ENCODE measurements at regions not wholly inside any gene's neighbourhood (a gene's known extent, or its start where the extent isn't known, plus 50 kb on each side); places are given as distances from the start of the nearest gene placed in this dataset.

- Mint-ChIP-seq H3K27ac (ENCODE audit: unreplicated experiment) (no peak overlapping the region), H3K4me1 (ENCODE audit: unreplicated experiment) (peaks cover 2% of the 10 kb centered on the region), H3K36me3 (ENCODE audit: low read depth, unreplicated experiment) (no peaks in the 10 kb centered on the region), H3K4me3 (ENCODE audit: unreplicated experiment) (no peak overlapping the region), H3K9me3 (ENCODE audit: unreplicated experiment) (no peaks in the 10 kb centered on the region), H3K27me3 (ENCODE audit: unreplicated experiment) (peaks cover 2% of the 10 kb centered on the region)
- no peak for TF ChIP-seq CTCF (IDR thresholded peaks at IDR 0.05; ENCODE audit: unreplicated experiment)
- no peak for DNase-seq (ENCODE audit: low spot score)
Measured at GRCh38 chr9:2255128-2255527, 240.0 kb downstream of the SMARCA2 start.

DNA sequence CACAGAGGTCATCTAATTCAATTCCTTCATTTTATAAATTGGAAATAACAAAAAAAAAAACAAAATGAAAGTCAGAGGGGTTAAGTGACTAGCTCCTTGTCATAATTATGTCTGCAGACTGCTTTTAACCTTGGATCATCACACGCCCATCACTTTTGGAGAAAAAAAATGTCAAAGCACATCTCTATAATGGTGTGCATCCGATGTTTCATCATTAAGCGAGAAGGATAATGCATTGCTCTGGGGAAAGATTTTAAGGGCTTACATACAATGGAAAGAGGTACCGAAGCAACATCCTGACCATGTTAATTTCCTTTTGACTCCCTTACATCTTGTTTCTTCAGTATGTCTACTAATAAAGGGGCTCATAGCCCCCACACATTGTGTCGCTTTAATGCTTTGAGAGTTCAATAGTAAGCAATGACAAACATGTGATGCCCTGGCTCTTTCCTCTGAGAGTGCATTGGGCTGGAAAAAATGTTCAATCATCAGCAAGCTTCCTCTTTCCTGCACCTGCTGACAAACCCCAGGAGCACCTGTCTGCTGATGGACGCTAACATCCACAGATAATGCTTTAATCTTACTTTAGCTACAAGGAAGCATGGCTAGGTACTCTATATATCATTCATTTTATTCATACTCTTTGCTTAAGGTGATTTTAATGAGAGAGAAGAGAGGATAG, 242.2 kb downstream of the SMARCA2 start:
- H3K27me3 Mint-ChIP-seq (ENCODE audit: unreplicated experiment): peaks cover 2% of the 10 kb centered on the region
- TF ChIP-seq CTCF (IDR thresholded peaks at IDR 0.05; ENCODE audit: unreplicated experiment): no peak
- no peak overlapping the region for H3K27ac Mint-ChIP-seq (ENCODE audit: unreplicated experiment)
- H3K36me3 Mint-ChIP-seq (ENCODE audit: low read depth, unreplicated experiment): no peaks in the 10 kb centered on the region
- DNase-seq (ENCODE audit: low spot score): no peak
- H3K9me3 Mint-ChIP-seq (ENCODE audit: unreplicated experiment): no peaks in the 10 kb centered on the region
- peaks cover 2% of the 10 kb centered on the region for H3K4me1 Mint-ChIP-seq (ENCODE audit: unreplicated experiment)
- no peak overlapping the region for H3K4me3 Mint-ChIP-seq (ENCODE audit: unreplicated experiment)

GRCh38 chr9:2260417-2261306, 245.5 kb downstream of the SMARCA2 start:
- no peak overlapping the region for H3K4me3 Mint-ChIP-seq (ENCODE audit: unreplicated experiment)
- no peak overlapping the region for H3K27ac Mint-ChIP-seq (ENCODE audit: unreplicated experiment)
- no peaks in the 10 kb centered on the region for H3K36me3 Mint-ChIP-seq (ENCODE audit: low read depth, unreplicated experiment)
- no peak for TF ChIP-seq CTCF (IDR thresholded peaks at IDR 0.05; ENCODE audit: unreplicated experiment)
- H3K4me1 Mint-ChIP-seq (ENCODE audit: unreplicated experiment): peaks cover 2% of the 10 kb centered on the region
- H3K9me3 Mint-ChIP-seq (ENCODE audit: unreplicated experiment): no peaks in the 10 kb centered on the region
- H3K27me3 Mint-ChIP-seq (ENCODE audit: unreplicated experiment): no peaks in the 10 kb centered on the region
- no peak for DNase-seq (ENCODE audit: low spot score)

DNA sequence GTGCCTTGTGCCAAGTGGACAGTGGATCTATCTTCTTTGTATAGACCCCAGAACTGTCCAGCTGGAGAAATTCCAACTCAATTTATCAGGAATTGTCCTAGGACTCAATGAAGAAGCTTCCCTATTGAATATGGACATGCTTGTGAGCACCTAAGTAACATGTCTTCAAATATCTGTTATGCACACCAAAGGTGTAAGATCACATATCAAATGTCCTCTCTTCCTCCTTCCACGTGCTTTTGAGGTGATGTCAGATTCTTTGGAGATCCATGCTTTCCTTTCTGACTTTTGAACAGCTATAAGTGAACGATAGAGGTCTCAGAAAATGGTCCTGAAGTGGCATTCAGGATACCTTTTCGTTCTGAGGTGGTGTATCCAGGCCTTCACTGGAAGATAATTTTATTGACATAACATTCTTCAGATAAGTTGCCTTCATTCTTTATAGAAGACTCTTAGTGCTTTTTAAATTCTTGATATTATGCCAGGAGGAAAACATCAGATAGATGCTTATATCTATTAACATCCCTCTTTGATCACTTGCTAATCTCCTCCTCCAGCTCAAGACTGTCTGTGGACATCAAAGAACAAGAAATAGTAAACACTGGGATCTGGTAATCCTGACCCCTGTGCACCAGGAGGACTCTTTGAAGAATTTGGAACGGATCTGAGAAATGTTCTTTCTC, 246.4 kb downstream of the SMARCA2 start:
- H3K27me3 Mint-ChIP-seq (ENCODE audit: unreplicated experiment): peaks cover 3% of the 10 kb centered on the region
- no peaks in the 10 kb centered on the region for H3K4me1 Mint-ChIP-seq (ENCODE audit: unreplicated experiment)
- no peak for DNase-seq (ENCODE audit: low spot score)
- no peak overlapping the region for H3K4me3 Mint-ChIP-seq (ENCODE audit: unreplicated experiment)
- H3K27ac Mint-ChIP-seq (ENCODE audit: unreplicated experiment): no peak overlapping the region
- H3K36me3 Mint-ChIP-seq (ENCODE audit: low read depth, unreplicated experiment): no peaks in the 10 kb centered on the region
- no peaks in the 10 kb centered on the region for H3K9me3 Mint-ChIP-seq (ENCODE audit: unreplicated experiment)
- no peak for TF ChIP-seq CTCF (IDR thresholded peaks at IDR 0.05; ENCODE audit: unreplicated experiment)

Data from endothelial cell (in vitro differentiated cells).